Neural cell (in vitro differentiated cells): ENCODE measurements at regions not wholly inside any gene's neighbourhood (a gene's known extent, or its start where the extent isn't known, plus 50 kb on each side); places are given as distances from the start of the nearest gene placed in this dataset.

Experiments used
- CTCF ChIP-seq: fragments of 450-650 bp; IDR thresholded peaks from 2 replicates; pipeline ENCODE4 v1.5.1; 2014; ENCODE audit warnings: antibody characterized with exemption, mild to moderate bottlenecking, moderate library complexity; ENCODE audit not compliant: poor library complexity, severe bottlenecking
- EZH2 ChIP-seq: fragments of 200-600, 300-800 bp; shearing (Covaris generic), sonication (generic); IDR thresholded peaks from 2 replicates; pipeline ENCODE4 v1.6.1; 2014; ENCODE audit warnings: antibody characterized with exemption, low read length, borderline replicate concordance, mild to moderate bottlenecking; ENCODE audit not compliant: insufficient read depth, poor library complexity, severe bottlenecking
- POLR2AphosphoS5 ChIP-seq: IDR thresholded peaks from 2 replicates; pipeline ENCODE4 v1.6.1; 2012
- TAF1 ChIP-seq: IDR thresholded peaks from 2 replicates; pipeline ENCODE4 v1.6.1; 2012; ENCODE audit warnings: low read depth

GRCh38 chr18:73756256-73757091 lies 391.2 kb downstream of the FBXO15 start:
- no peak for TF ChIP-seq TAF1
- TF ChIP-seq CTCF, result no peak
- TF ChIP-seq POLR2AphosphoS5, result no peak
- TF ChIP-seq EZH2, result no peak
